NCI-H345 treated with DMSO at 0.1 percent for 48 hours (cell line): ENCODE measurements at regions not wholly inside any gene's neighbourhood (a gene's known extent, or its start where the extent isn't known, plus 50 kb on each side); places are given as distances from the start of the nearest gene placed in this dataset.

Source experiments
- DNase-seq: peaks from one replicate; lab custom pipeline; 2025; ENCODE audit not compliant: unreplicated experiment; lab: John Stamatoyannopoulos, UW

GRCh38 chr2:236688563-236689392 lies 119.2 kb downstream of the ACKR3 start:
- no peak for DNase-seq

GRCh38 chr2:236689393-236689700 lies 119.7 kb downstream of the ACKR3 start:
- DNase-seq, result no peak

GRCh38 chr2:236689981-236690380 lies 120.4 kb downstream of the ACKR3 start:
- no peak for DNase-seq

GRCh38 chr2:236690726-236691125 lies 121.1 kb downstream of the ACKR3 start:
- no peak for DNase-seq

GRCh38 chr2:236691799-236692167 lies 122.2 kb downstream of the ACKR3 start:
- DNase-seq, result no peak

- DNase-seq, result no peak
Measured at GRCh38 chr2:236692937-236693336, 123.3 kb downstream of the ACKR3 start.

GRCh38 chr2:236693531-236693930 lies 123.9 kb downstream of the ACKR3 start:
- DNase-seq, result no peak

GRCh38 chr2:236694146-236694888 lies 124.7 kb downstream of the ACKR3 start:
- DNase-seq, result no peak

GRCh38 chr2:236696834-236697233 lies 127.2 kb downstream of the ACKR3 start:
- no peak for DNase-seq

- no peak for DNase-seq
Measured at GRCh38 chr2:236698016-236698627, 128.5 kb downstream of the ACKR3 start.

GRCh38 chr2:236700703-236701102 lies 131.1 kb downstream of the ACKR3 start:
- DNase-seq, result no peak

GRCh38 chr2:236702657-236703372 lies 133.2 kb downstream of the ACKR3 start:
- no peak for DNase-seq

- DNase-seq, result no peak
Measured at GRCh38 chr2:236703373-236703709, 133.7 kb downstream of the ACKR3 start.

GRCh38 chr2:236703906-236704305 lies 134.3 kb downstream of the ACKR3 start:
- DNase-seq, result no peak

GRCh38 chr2:236704887-236705286 lies 135.3 kb downstream of the ACKR3 start:
- DNase-seq, result no peak

GRCh38 chr2:236705295-236706105 lies 135.9 kb downstream of the ACKR3 start:
- DNase-seq, result no peak

GRCh38 chr2:236706288-236706687 lies 136.7 kb downstream of the ACKR3 start:
- DNase-seq, result peak; percentile 31

GRCh38 chr2:236706803-236707202 lies 137.2 kb downstream of the ACKR3 start:
- no peak for DNase-seq

- DNase-seq, result no peak
Measured at GRCh38 chr2:236711440-236711839, 141.8 kb downstream of the ACKR3 start.

GRCh38 chr2:236712304-236712703 lies 142.7 kb downstream of the ACKR3 start:
- peak; percentile 14 for DNase-seq
